H9 (cell line): ENCODE measurements at regions not wholly inside any gene's neighbourhood (a gene's known extent, or its start where the extent isn't known, plus 50 kb on each side); places are given as distances from the start of the nearest gene placed in this dataset.

Experiments used
- DNase-seq: peaks from one replicate; pipeline ENCODE4 v3.0.0-alpha.2; 2017
- H2AFZ ChIP-seq: one replicate; pipeline ENCODE4 v1.6.1; 2013; ENCODE audit warnings: mild to moderate bottlenecking, low read length, control low read depth, moderate library complexity
- H2AK5ac ChIP-seq: 2 replicates; pipeline ENCODE4 v1.6.1; 2013; ENCODE audit warnings: low read length, control low read depth, mixed read lengths; ENCODE audit not compliant: insufficient read length
- H2BK120ac ChIP-seq: one replicate; pipeline ENCODE4 v1.6.1; 2013; ENCODE audit warnings: low read depth, mild to moderate bottlenecking, low read length, control low read depth, inconsistent platforms; ENCODE audit not compliant: poor library complexity, severe bottlenecking
- H2BK12ac ChIP-seq: 2 replicates; pipeline ENCODE4 v1.6.1; 2013; ENCODE audit warnings: low read length, control low read depth, mixed read lengths, low read depth; ENCODE audit not compliant: insufficient read length
- H2BK15ac ChIP-seq: 2 replicates; pipeline ENCODE4 v1.6.1; 2013; ENCODE audit warnings: low read depth, low read length, control low read depth
- H2BK20ac ChIP-seq: one replicate; pipeline ENCODE4 v1.6.1; 2013; ENCODE audit warnings: low read depth, mild to moderate bottlenecking, low read length, control low read depth, inconsistent platforms; ENCODE audit not compliant: poor library complexity, severe bottlenecking
- H2BK5ac ChIP-seq: 2 replicates; pipeline ENCODE4 v1.6.1; 2013; ENCODE audit warnings: low read length, control low read depth, mixed read lengths; ENCODE audit not compliant: insufficient read length
- H3K14ac ChIP-seq: 2 replicates; pipeline ENCODE4 v1.6.1; 2013; ENCODE audit warnings: low read length, control low read depth; ENCODE audit not compliant: insufficient read depth
- H3K18ac ChIP-seq: 2 replicates; pipeline ENCODE4 v1.6.1; 2013; ENCODE audit warnings: low read depth, mild to moderate bottlenecking, mixed read lengths, low read length, control low read depth; ENCODE audit not compliant: insufficient read length
- H3K23ac ChIP-seq: 2 replicates; pipeline ENCODE4 v1.6.1; 2013; ENCODE audit warnings: low read length, control low read depth, mixed read lengths, low read depth; ENCODE audit not compliant: insufficient read length
- H3K23me2 ChIP-seq: 2 replicates; pipeline ENCODE4 v1.6.1; 2013; ENCODE audit warnings: low read depth, mild to moderate bottlenecking, mixed read lengths, low read length, control low read depth; ENCODE audit not compliant: insufficient read length, poor library complexity, severe bottlenecking
- H3K27ac ChIP-seq: 2 replicates; pipeline ENCODE4 v1.5.1; 2013; ENCODE audit warnings: low read length, control low read depth, mixed read lengths, low read depth; ENCODE audit not compliant: insufficient read length
- H3K27me3 ChIP-seq: 2 replicates; pipeline ENCODE4 v1.6.1; 2013; ENCODE audit warnings: low read length, control low read depth, inconsistent platforms; ENCODE audit not compliant: insufficient read depth
- H3K4ac ChIP-seq: 2 replicates; pipeline ENCODE4 v1.6.1; 2013; ENCODE audit warnings: low read depth, mild to moderate bottlenecking, control low read depth, inconsistent platforms, low read length, moderate library complexity
- H3K4me1 ChIP-seq: 2 replicates; pipeline ENCODE4 v1.6.1; 2013; ENCODE audit warnings: low read length, control low read depth, inconsistent platforms; ENCODE audit not compliant: insufficient read depth
- H3K4me2 ChIP-seq: 2 replicates; pipeline ENCODE4 v1.6.1; 2013; ENCODE audit warnings: low read length, control low read depth, mixed read lengths; ENCODE audit not compliant: insufficient read length, insufficient read depth
- H3K56ac ChIP-seq: 2 replicates; pipeline ENCODE4 v1.6.1; 2013; ENCODE audit warnings: low read depth, mild to moderate bottlenecking, mixed read lengths, low read length, control low read depth; ENCODE audit not compliant: insufficient read length
- H3K79me1 ChIP-seq: 2 replicates; pipeline ENCODE4 v1.6.1; 2013; ENCODE audit warnings: low read depth, mild to moderate bottlenecking, moderate library complexity, low read length, control low read depth, inconsistent platforms; ENCODE audit not compliant: insufficient read depth, poor library complexity, severe bottlenecking
- H3K79me2 ChIP-seq: 2 replicates; pipeline ENCODE4 v1.6.1; 2013; ENCODE audit warnings: low read length, control low read depth, inconsistent platforms; ENCODE audit not compliant: insufficient read depth
- H3K9ac ChIP-seq: 2 replicates; pipeline ENCODE4 v1.6.1; 2013; ENCODE audit warnings: low read length, control low read depth, mixed read lengths; ENCODE audit not compliant: insufficient read length; ENCODE audit errors: extremely low read depth
- H3K9me3 ChIP-seq: one replicate; pipeline ENCODE4 v1.6.1; 2013; ENCODE audit warnings: low read depth, low read length, inconsistent platforms; ENCODE audit not compliant: control insufficient read depth
- H3T11ph ChIP-seq: one replicate; pipeline ENCODE4 v1.6.1; 2013; ENCODE audit warnings: mild to moderate bottlenecking, low read length, control low read depth, inconsistent platforms
- H4K20me1 ChIP-seq: one replicate; pipeline ENCODE4 v1.6.1; 2013; ENCODE audit not compliant: control insufficient read depth, insufficient read length, insufficient read depth
- H4K5ac ChIP-seq: 2 replicates; pipeline ENCODE4 v1.6.1; 2013; ENCODE audit warnings: low read depth, mild to moderate bottlenecking, mixed read lengths, low read length, control low read depth; ENCODE audit not compliant: insufficient read length
- H4K8ac ChIP-seq: replicated peaks from 2 replicates; pipeline ENCODE4 v1.6.1; 2013; ENCODE audit warnings: low read length, control low read depth, mixed read lengths, low read depth; ENCODE audit not compliant: insufficient read length
- H4K91ac ChIP-seq: 2 replicates; pipeline ENCODE4 v1.6.1; 2013; ENCODE audit warnings: low read depth, mild to moderate bottlenecking, moderate library complexity, mixed read lengths, low read length, control low read depth; ENCODE audit not compliant: insufficient read length
- H3K27ac Mint-ChIP-seq, 3 experiments: 2 replicates in 2 of 3; 3 replicates in 1 of 3; pipeline ENCODE4 v1.8.0; 2020 to 2021; ENCODE audit warnings: mixed read lengths in 3 of 3, mild to moderate bottlenecking in 1 of 3, moderate library complexity in 1 of 3
- H3K27me3 Mint-ChIP-seq: 2 replicates; pipeline ENCODE4 v1.8.0; 2021; ENCODE audit warnings: low read depth, mild to moderate bottlenecking, moderate library complexity, mixed read lengths
- H3K36me3 Mint-ChIP-seq, 3 experiments: 2 replicates in 2 of 3; 3 replicates in 1 of 3; pipeline ENCODE4 v1.8.0; 2020 to 2021; ENCODE audit warnings: low read depth in 3 of 3, mixed read lengths in 3 of 3; ENCODE audit not compliant: insufficient read depth in 1 of 3
- H3K4me1 Mint-ChIP-seq, 2 experiments: 2 replicates each; pipeline ENCODE4 v1.8.0; 2020; ENCODE audit warnings: mixed read lengths in 2 of 2
- H3K4me3 Mint-ChIP-seq, 2 experiments: 2 replicates in 1 of 2; 3 replicates in 1 of 2; pipeline ENCODE4 v1.8.0; 2020 to 2021; ENCODE audit warnings: mild to moderate bottlenecking in 2 of 2, mixed read lengths in 2 of 2, moderate library complexity in 1 of 2
- H3K9me3 Mint-ChIP-seq, 2 experiments: 2 replicates in 1 of 2; 3 replicates in 1 of 2; pipeline ENCODE4 v1.8.0; 2020; ENCODE audit warnings: mild to moderate bottlenecking in 2 of 2, mixed read lengths in 2 of 2, moderate library complexity in 1 of 2
- WGBS: extraction: QIAGEN DNeasy Blood & Tissue Kit; methylation state at CpG from one replicate; pipeline ENCODE4 v1.1.7; 2013; ENCODE audit warnings: missing lambda C conversion rate, low lambda C conversion rate, mixed read lengths; ENCODE audit not compliant: insufficient read length; ENCODE audit errors: extremely low coverage; 5-methylcytosine and 5-hydroxymethylcytosine counted together
- TF ChIP-seq, protein P1 (sequence below): fragments of 200-600 bp; sonication (generic); conservative IDR thresholded peaks from 3 replicates; pipeline ENCODE4 v1.8.0; 2021; ENCODE audit warnings: antibody characterized with exemption, mild to moderate bottlenecking

GRCh38 chr9:73474625-73475024, 323.0 kb downstream of the ANXA1 start:
- H2BK120ac ChIP-seq, result no peak overlapping the region
- H3K14ac ChIP-seq, result no peak overlapping the region
- H3K4ac ChIP-seq, result no peak overlapping the region
- H3K9me3 ChIP-seq, result no peaks in the 10 kb centered on the region
- no peak overlapping the region for H4K8ac ChIP-seq
- no peak overlapping the region for H3K4me3 Mint-ChIP-seq
- no peaks in the 10 kb centered on the region for H3K79me1 ChIP-seq
- no peak overlapping the region for H3K9ac ChIP-seq
- no peak overlapping the region for H3K27ac Mint-ChIP-seq
- no peak overlapping the region for H3K18ac ChIP-seq
- TF ChIP-seq, protein P1, sequence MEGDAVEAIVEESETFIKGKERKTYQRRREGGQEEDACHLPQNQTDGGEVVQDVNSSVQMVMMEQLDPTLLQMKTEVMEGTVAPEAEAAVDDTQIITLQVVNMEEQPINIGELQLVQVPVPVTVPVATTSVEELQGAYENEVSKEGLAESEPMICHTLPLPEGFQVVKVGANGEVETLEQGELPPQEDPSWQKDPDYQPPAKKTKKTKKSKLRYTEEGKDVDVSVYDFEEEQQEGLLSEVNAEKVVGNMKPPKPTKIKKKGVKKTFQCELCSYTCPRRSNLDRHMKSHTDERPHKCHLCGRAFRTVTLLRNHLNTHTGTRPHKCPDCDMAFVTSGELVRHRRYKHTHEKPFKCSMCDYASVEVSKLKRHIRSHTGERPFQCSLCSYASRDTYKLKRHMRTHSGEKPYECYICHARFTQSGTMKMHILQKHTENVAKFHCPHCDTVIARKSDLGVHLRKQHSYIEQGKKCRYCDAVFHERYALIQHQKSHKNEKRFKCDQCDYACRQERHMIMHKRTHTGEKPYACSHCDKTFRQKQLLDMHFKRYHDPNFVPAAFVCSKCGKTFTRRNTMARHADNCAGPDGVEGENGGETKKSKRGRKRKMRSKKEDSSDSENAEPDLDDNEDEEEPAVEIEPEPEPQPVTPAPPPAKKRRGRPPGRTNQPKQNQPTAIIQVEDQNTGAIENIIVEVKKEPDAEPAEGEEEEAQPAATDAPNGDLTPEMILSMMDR, result no peak
- no peak overlapping the region for H2AFZ ChIP-seq
- H4K20me1 ChIP-seq, result no peaks in the 10 kb centered on the region
- no peaks in the 10 kb centered on the region for H3K4me1 ChIP-seq
- no peak overlapping the region for H3K27ac ChIP-seq
- H3K23me2 ChIP-seq, result no peaks in the 10 kb centered on the region
- no peaks in the 10 kb centered on the region for H3K79me2 ChIP-seq
- no peak overlapping the region for H2AK5ac ChIP-seq
- H3K27me3 Mint-ChIP-seq, result no peaks in the 10 kb centered on the region; the same call in 1 of the 2 replicates
- DNase-seq, result no peak
- no peak overlapping the region for H2BK12ac ChIP-seq
- H3K4me1 Mint-ChIP-seq, result no peaks in the 10 kb centered on the region; a peak in 1 of 4 replicates
- WGBS, result no CpG with 5 or more reads among the region's 20 CpGs
- no peak overlapping the region for H4K91ac ChIP-seq
- H2BK20ac ChIP-seq, result no peak overlapping the region
- H3K9me3 Mint-ChIP-seq, result peaks cover 0 to 2% of the 10 kb centered on the region in 2 experiments; a peak in 2 of 5 replicates
- no peak overlapping the region for H3T11ph ChIP-seq
- H3K27me3 ChIP-seq, result no peaks in the 10 kb centered on the region
- H3K23ac ChIP-seq, result no peak overlapping the region
- H2BK15ac ChIP-seq, result no peak overlapping the region
- no peak overlapping the region for H3K56ac ChIP-seq
- no peak overlapping the region for H4K5ac ChIP-seq
- no peak overlapping the region for H2BK5ac ChIP-seq
- H3K4me2 ChIP-seq, result no peak overlapping the region
- peaks cover 0 to 7% (median 4%) of the 10 kb centered on the region in 3 experiments; a peak in 2 of 7 replicates for H3K36me3 Mint-ChIP-seq
